Endothelial cell of umbilical vein (primary cell): ENCODE measurements at regions not wholly inside any gene's neighbourhood (a gene's known extent, or its start where the extent isn't known, plus 50 kb on each side); places are given as distances from the start of the nearest gene placed in this dataset.

Source experiments
- BruUV-seq: library from RNA; stranded (reverse); fragments of 400-500 nt; replicated peaks from 2 replicates; lab custom pipeline; 2021; lab: Mats Ljungman, UMichigan
- CTCF ChIA-PET: fragments of 300-600, 350-600 bp; sonication (Branson Sonifier 250); formaldehyde crosslinking; loops from one replicate; lab custom pipeline; 2021; ENCODE audit warnings: antibody characterized with exemption, inconsistent platforms; lab: Charles Lee
- POLR2A ChIA-PET: fragments of 300-600, 350-600 bp; sonication (Branson Sonifier 250); formaldehyde crosslinking; loops from one replicate; lab custom pipeline; 2021; ENCODE audit warnings: antibody characterized with exemption, inconsistent platforms; lab: Charles Lee
- DNase-seq: peaks from one replicate; pipeline ENCODE4 v3.0.0-alpha.2; 2011; ENCODE audit warnings: low read depth, low spot score
- FAIRE-seq: peaks from 2 replicates; lab custom pipeline; 2011; peaks lifted over from hg19 to GRCh38; lab: Jason Lieb, UNC
- H2AFZ ChIP-seq: 2 replicates; pipeline ENCODE4 v1.6.0; 2012; ENCODE audit warnings: low read depth, low read length, control low read depth, inconsistent platforms
- H3K27ac ChIP-seq: 2 replicates; pipeline ENCODE4 v1.5.1; 2011; ENCODE audit warnings: low read depth, mild to moderate bottlenecking, control low read depth, low read length, moderate library complexity; ENCODE audit not compliant: insufficient read depth
- H3K27me3 ChIP-seq, 2 experiments: 2 replicates each; pipeline versions ENCODE4 v1.6.0 to v1.6.1; 2011; ENCODE audit warnings: low read length in 2 of 2, mixed read lengths in 1 of 2; ENCODE audit not compliant: control insufficient read depth in 2 of 2, insufficient read depth in 2 of 2
- H3K36me3 ChIP-seq, 2 experiments: 2 replicates in 1 of 2; 3 replicates in 1 of 2; pipeline ENCODE4 v1.5.1; 2011; ENCODE audit warnings: low read length in 2 of 2, mild to moderate bottlenecking in 1 of 2, moderate library complexity in 1 of 2; ENCODE audit not compliant: control insufficient read depth in 2 of 2, insufficient read depth in 2 of 2; ENCODE audit errors: extremely low read depth in 1 of 2
- H3K4me1 ChIP-seq: 3 replicates; pipeline ENCODE4 v1.5.1; 2011; ENCODE audit warnings: mild to moderate bottlenecking, low read length; ENCODE audit not compliant: control insufficient read depth, insufficient read depth; ENCODE audit errors: extremely low read depth
- H3K4me2 ChIP-seq: 2 replicates; pipeline ENCODE4 v1.6.1; 2011; ENCODE audit warnings: low read length, control low read depth, mixed read lengths; ENCODE audit not compliant: insufficient read depth
- H3K4me3 ChIP-seq, 3 experiments: fragments of 200-600 bp in 1 of 3; sonication (generic), shearing (Covaris generic) in 1 of 3; replicated peaks in 1 of 3; 2 replicates each; pipeline ENCODE4 v1.5.1; 2011 to 2016; ENCODE audit warnings: control low read depth in 3 of 3, low read length in 3 of 3, mild to moderate bottlenecking in 2 of 3, inconsistent platforms in 1 of 3, low read depth in 1 of 3, moderate library complexity in 1 of 3; ENCODE audit not compliant: insufficient read depth in 1 of 3
- H3K79me2 ChIP-seq: 2 replicates; pipeline ENCODE4 v1.6.0; 2012; ENCODE audit warnings: low read length, inconsistent platforms; ENCODE audit not compliant: control insufficient read depth, insufficient read depth
- H3K9ac ChIP-seq: replicated peaks from 2 replicates; pipeline ENCODE3; 2011; ENCODE audit warnings: low read length, control low read depth; ENCODE audit not compliant: insufficient read depth; ENCODE audit errors: extremely low read depth
- H3K9me1 ChIP-seq: replicated peaks from 3 replicates; pipeline ENCODE4 v1.6.0; 2011; ENCODE audit warnings: mild to moderate bottlenecking, low read length; ENCODE audit not compliant: control insufficient read depth, insufficient read depth; ENCODE audit errors: extremely low read depth
- H3K9me3 ChIP-seq: replicated peaks from 2 replicates; pipeline ENCODE4 v1.5.1; 2012; ENCODE audit warnings: low read length, inconsistent platforms; ENCODE audit not compliant: control insufficient read depth, insufficient read depth
- H4K20me1 ChIP-seq: replicated peaks from 2 replicates; pipeline ENCODE3; 2011; ENCODE audit warnings: mild to moderate bottlenecking, low read length; ENCODE audit not compliant: control insufficient read depth, insufficient read depth; ENCODE audit errors: extremely low read depth
- CTCF ChIP-seq, 2 donors: IDR thresholded peaks; 1 replicate in 1 of 2; 2 replicates in 1 of 2; pipeline ENCODE4 v1.5.1; 2011; ENCODE audit warnings: low read length in 2 of 2, mild to moderate bottlenecking in 2 of 2, moderate library complexity in 2 of 2, control low read depth in 1 of 2, inconsistent platforms in 1 of 2, low read depth in 1 of 2; ENCODE audit not compliant: insufficient read depth in 1 of 2; ENCODE audit errors: extremely low read depth in 1 of 2
- EZH2 ChIP-seq: IDR thresholded peaks from 2 replicates; pipeline ENCODE4 v1.6.1; 2012; ENCODE audit warnings: borderline replicate concordance, low read depth, mild to moderate bottlenecking, moderate library complexity, low read length, inconsistent platforms; ENCODE audit not compliant: severe bottlenecking
- FOS ChIP-seq: IDR thresholded peaks from 2 replicates; pipeline ENCODE4 v1.6.1; 2011; ENCODE audit warnings: mild to moderate bottlenecking, low read length, moderate library complexity, borderline replicate concordance; ENCODE audit not compliant: insufficient read depth
- GATA2 ChIP-seq: IDR thresholded peaks from 2 replicates; pipeline ENCODE4 v1.7.0; 2011; ENCODE audit warnings: low read depth, mild to moderate bottlenecking, moderate library complexity, mixed read lengths, low read length; ENCODE audit not compliant: insufficient read length, insufficient read depth
- JUN ChIP-seq: IDR thresholded peaks from 2 replicates; pipeline ENCODE4 v1.6.1; 2011; ENCODE audit warnings: borderline replicate concordance, low read depth; ENCODE audit not compliant: insufficient read length, insufficient read depth
- MAX ChIP-seq: IDR thresholded peaks from 2 replicates; pipeline ENCODE4 v1.6.1; 2011; ENCODE audit not compliant: insufficient read depth, insufficient read length
- MYC ChIP-seq: IDR thresholded peaks from one replicate; pipeline ENCODE4 v1.6.1; 2011; ENCODE audit warnings: mild to moderate bottlenecking, low read depth, low read length
- POLR2A ChIP-seq: IDR thresholded peaks from 2 replicates; pipeline ENCODE4 v1.6.1; 2012; ENCODE audit warnings: low read depth, mild to moderate bottlenecking, control low read depth, low read length
- POLR2AphosphoS5 ChIP-seq: IDR thresholded peaks from 2 replicates; pipeline ENCODE4 v1.6.1; 2012; ENCODE audit warnings: low read depth, mild to moderate bottlenecking, control low read depth, low read length, moderate library complexity; ENCODE audit not compliant: insufficient read depth
- dilution Hi-C: fragments of 300-500 bp; cut with MboI; formaldehyde crosslinking; loops from one replicate; pipeline ENCODE4 v1.15.0; 2019; ENCODE audit warnings: low sequenced_read_pairs; ENCODE audit not compliant: extremely low pct_ligation_motif_present
- intact Hi-C: fragments of 100-400 bp; cut with micrococcal nuclease; formaldehyde crosslinking; loops from one replicate; pipeline ENCODE4 v1.10.0; 2022

- Histone ChIP-seq H3K27ac (no peak overlapping the region), H2AFZ (no peak overlapping the region), H3K79me2 (no peaks in the 10 kb centered on the region), H3K9me3 (no peaks in the 10 kb centered on the region), H3K36me3 (no peaks in the 10 kb centered on the region), H3K4me2 (no peak overlapping the region), H3K4me3 (no peak overlapping the region), H3K4me1 (peaks cover 5% of the 10 kb centered on the region), H3K27me3 (no peaks in the 10 kb centered on the region), H4K20me1 (no peaks in the 10 kb centered on the region), H3K9me1 (no peaks in the 10 kb centered on the region), H3K9ac (no peak overlapping the region)
- intact Hi-C loops (no loop called here), dilution Hi-C loops (no loop called here)
- CTCF ChIA-PET: interaction anchor here (0.7 kb wide), 1 partner anchor 242 kb away, joined by 3 read pairs; no protein-coding TSS in a partner anchor
- POLR2A ChIA-PET: no interaction called here
- no peak for TF ChIP-seq MAX
- no peak for TF ChIP-seq GATA2
- no peak for TF ChIP-seq POLR2A
- no peak for TF ChIP-seq MYC
- no peak for TF ChIP-seq EZH2
- TF ChIP-seq FOS: no peak
- no peak for TF ChIP-seq JUN
- no peak for TF ChIP-seq CTCF (IDR thresholded peaks at IDR 0.05; ENCODE audit: extremely low read depth in 1 of 2, insufficient read depth in 1 of 2, low read depth in 1 of 2, low read length in 2 of 2)
- TF ChIP-seq POLR2AphosphoS5: no peak
- no TSS peak for BruUV-seq
- DNase-seq (no peak), FAIRE-seq (no peak)
Measured at GRCh38 chr1:243950166-243950565, 100.1 kb upstream of the AKT3 start.
